ENCODE measurements at regions not wholly inside any gene's neighbourhood (a gene's known extent, or its start where the extent isn't known, plus 50 kb on each side); places are given as distances from the start of the nearest gene placed in this dataset.

DNA sequence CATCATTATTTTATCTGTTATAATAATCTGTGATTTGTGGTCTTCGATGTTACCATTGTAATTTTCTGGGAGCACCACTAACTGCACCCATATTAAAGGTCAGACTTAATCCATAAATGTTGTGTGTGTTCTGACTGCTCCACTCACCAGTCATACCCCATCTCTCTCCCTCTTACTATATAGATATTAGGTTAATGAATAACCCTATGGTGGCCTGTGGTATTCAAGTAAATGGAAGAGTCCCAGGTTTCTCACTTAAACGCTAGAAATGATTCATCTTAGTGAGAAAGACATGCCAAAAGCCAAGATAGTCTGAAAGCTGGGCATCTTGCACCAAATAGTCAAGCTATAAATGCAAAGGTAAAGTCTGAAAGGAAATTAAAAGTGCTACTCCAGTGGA, 1358.5 kb downstream of the ROBO2 start:
- ATAC-seq: no peak
- DNase-seq: no peak
- Histone ChIP-seq H3K9me3 (no peaks in the 10 kb centered on the region), H3K4me1 (ENCODE audit: low read depth) (no peaks in the 10 kb centered on the region), H3K4me3 (no peak overlapping the region), H3K36me3 (ENCODE audit: low read depth) (no peaks in the 10 kb centered on the region)
- intact Hi-C loops (cut with DNase I, micrococcal nuclease): no loop called here
- TF ChIP-seq, protein P1, sequence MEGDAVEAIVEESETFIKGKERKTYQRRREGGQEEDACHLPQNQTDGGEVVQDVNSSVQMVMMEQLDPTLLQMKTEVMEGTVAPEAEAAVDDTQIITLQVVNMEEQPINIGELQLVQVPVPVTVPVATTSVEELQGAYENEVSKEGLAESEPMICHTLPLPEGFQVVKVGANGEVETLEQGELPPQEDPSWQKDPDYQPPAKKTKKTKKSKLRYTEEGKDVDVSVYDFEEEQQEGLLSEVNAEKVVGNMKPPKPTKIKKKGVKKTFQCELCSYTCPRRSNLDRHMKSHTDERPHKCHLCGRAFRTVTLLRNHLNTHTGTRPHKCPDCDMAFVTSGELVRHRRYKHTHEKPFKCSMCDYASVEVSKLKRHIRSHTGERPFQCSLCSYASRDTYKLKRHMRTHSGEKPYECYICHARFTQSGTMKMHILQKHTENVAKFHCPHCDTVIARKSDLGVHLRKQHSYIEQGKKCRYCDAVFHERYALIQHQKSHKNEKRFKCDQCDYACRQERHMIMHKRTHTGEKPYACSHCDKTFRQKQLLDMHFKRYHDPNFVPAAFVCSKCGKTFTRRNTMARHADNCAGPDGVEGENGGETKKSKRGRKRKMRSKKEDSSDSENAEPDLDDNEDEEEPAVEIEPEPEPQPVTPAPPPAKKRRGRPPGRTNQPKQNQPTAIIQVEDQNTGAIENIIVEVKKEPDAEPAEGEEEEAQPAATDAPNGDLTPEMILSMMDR (IDR thresholded peaks at IDR 0.05): no peak

DNA sequence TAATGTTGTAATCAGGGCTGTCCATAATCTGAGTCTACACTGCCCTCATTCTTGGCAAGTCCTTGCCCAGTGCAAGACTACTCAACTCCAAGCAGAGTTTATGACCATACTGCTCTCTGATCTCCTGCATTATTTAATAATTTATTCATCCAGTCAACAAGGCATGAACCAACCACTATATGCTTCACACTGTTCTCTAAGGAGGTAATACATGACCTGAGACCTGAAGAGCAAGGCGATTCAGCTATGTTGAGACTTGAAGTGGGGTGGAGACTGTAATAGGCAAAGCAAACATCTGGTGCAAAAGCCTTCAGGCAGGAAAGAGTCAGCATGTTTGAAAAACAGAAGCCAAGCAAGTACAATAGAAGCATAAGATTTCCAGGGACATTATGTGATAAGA, 1362.8 kb downstream of the ROBO2 start:
- Histone ChIP-seq H3K36me3 (ENCODE audit: low read depth) (no peaks in the 10 kb centered on the region), H3K4me1 (ENCODE audit: low read depth) (no peaks in the 10 kb centered on the region), H3K9me3 (no peaks in the 10 kb centered on the region), H3K4me3 (no peak overlapping the region)
- no peak for DNase-seq
- TF ChIP-seq, protein P1 (IDR thresholded peaks at IDR 0.05): no peak
- intact Hi-C loops (cut with DNase I, micrococcal nuclease): no loop called here
- ATAC-seq: no peak

DNA sequence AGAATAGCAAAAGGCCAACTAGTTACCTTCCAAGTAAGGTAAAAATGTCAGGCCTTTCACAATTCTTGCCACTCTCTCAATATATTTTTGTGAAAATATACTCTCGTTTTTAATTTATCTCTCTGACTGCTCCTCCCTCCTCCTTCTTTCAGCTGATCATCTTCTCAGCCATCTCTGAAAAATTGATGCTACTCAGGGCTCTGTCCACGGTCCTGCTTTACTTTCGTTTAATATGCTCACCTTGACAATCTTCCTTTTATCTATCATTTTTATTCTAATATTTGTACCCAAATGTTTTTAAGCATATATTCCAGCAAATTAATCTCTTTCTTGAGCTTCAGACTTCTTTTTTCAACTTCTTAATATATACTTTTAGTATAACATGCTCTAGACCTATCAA, 1362.1 kb downstream of the ROBO1 start:
- intact Hi-C loops (cut with DNase I, micrococcal nuclease): no loop called here
- TF ChIP-seq, protein P1 (IDR thresholded peaks at IDR 0.05): no peak
- ATAC-seq (no peak), DNase-seq (no peak)
- Histone ChIP-seq H3K4me3 (no peak overlapping the region), H3K36me3 (ENCODE audit: low read depth) (no peaks in the 10 kb centered on the region), H3K4me1 (ENCODE audit: low read depth) (no peaks in the 10 kb centered on the region), H3K9me3 (no peaks in the 10 kb centered on the region)

DNA sequence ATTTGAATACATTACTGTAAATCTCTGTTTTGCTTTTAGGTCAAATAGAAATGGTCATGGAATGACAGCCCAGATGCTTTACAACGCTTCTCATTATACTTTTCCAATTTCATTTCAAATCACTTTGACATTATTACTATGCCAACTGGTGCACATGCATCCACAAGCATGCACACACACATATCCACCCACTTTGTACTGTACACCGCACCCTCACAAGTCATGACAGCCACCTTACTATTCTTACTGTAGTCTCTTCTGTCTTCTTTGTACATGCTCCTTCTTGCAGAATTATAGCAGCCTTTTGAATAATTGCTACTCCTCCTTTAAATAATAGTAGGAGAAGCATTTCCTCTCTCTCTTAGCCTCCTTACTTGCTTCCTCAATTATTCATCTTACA, 1361.4 kb downstream of the ROBO1 start:
- Histone ChIP-seq H3K4me3 (no peak overlapping the region), H3K9me3 (no peaks in the 10 kb centered on the region), H3K36me3 (ENCODE audit: low read depth) (no peaks in the 10 kb centered on the region), H3K4me1 (ENCODE audit: low read depth) (no peaks in the 10 kb centered on the region)
- DNase-seq (no peak), ATAC-seq (no peak)
- intact Hi-C loops (cut with DNase I, micrococcal nuclease): no loop called here
- TF ChIP-seq, protein P1 (IDR thresholded peaks at IDR 0.05): no peak

DNA sequence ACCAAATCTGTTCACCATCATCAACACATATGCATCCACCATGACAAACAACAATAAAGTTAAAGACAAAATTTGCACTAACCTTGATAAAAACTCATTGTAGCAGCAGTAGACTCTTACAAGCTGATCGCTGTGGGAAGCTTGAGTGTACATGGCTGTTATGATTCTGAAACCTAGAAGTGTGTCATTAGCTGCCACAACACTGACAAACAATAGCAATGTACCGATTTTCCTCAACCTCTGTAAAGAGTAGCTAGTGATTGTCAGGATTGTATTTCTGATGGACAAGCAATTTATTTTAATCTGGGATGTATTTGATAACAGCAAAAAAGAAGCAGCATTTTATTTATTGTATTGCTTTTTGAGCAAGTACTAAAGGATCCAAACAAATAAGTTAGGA, 1357.7 kb downstream of the ROBO1 start:
- Histone ChIP-seq H3K4me3 (no peak overlapping the region), H3K36me3 (ENCODE audit: low read depth) (no peaks in the 10 kb centered on the region), H3K9me3 (no peaks in the 10 kb centered on the region), H3K4me1 (ENCODE audit: low read depth) (no peaks in the 10 kb centered on the region)
- intact Hi-C loops (cut with DNase I, micrococcal nuclease): no loop called here
- ATAC-seq (no peak), DNase-seq (no peak)
- TF ChIP-seq, protein P1 (IDR thresholded peaks at IDR 0.05): no peak

DNA sequence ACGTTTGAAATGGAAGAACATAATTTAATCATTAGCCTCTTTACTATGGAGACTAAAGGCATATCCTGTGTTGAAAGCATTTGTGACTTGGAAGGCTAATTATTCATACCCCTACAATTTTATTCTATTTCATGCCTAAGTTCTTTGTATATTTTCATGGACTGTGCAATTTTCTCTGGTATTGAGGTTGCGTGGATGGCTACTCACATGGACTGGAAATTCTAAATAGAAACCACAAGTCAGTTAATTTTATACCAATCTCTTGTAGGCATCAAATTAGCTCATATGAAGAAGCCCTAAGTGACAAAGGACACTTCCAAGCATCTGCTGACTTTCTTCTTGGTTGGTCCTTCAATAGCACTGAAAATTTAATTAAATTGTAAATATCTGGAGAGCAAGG, 1353.5 kb downstream of the ROBO1 start:
- TF ChIP-seq, protein P1 (IDR thresholded peaks at IDR 0.05): no peak
- intact Hi-C loops (cut with DNase I, micrococcal nuclease): no loop called here
- DNase-seq (no peak), ATAC-seq (no peak)
- Histone ChIP-seq H3K4me3 (no peak overlapping the region), H3K9me3 (no peaks in the 10 kb centered on the region), H3K4me1 (ENCODE audit: low read depth) (no peaks in the 10 kb centered on the region), H3K36me3 (ENCODE audit: low read depth) (no peaks in the 10 kb centered on the region)

Measured in mucosa of descending colon (tissue), 3 donors.